AG10803 (cell line): ENCODE measurements at regions not wholly inside any gene's neighbourhood (a gene's known extent, or its start where the extent isn't known, plus 50 kb on each side); places are given as distances from the start of the nearest gene placed in this dataset.
A peak's percentile ranks its signal among the peaks of the same experiment; 100 is the strongest.
"Not testable (repeated sequence)": the region's sequence is repeated elsewhere in the genome, so short reads cannot be mapped to it uniquely, and the experiment has no call there.

Experiments used
- DNase-seq: peaks from one replicate; pipeline ENCODE4 v3.0.0; 2010; ENCODE audit warnings: low read depth
- H3K4me3 ChIP-seq: 2 replicates; pipeline ENCODE4 v1.5.1; 2011; ENCODE audit warnings: mild to moderate bottlenecking, low read length, control low read depth
- CTCF ChIP-seq: conservative IDR thresholded peaks from 2 replicates; pipeline ENCODE4 v1.5.1; 2011; ENCODE audit warnings: mild to moderate bottlenecking, low read length, control low read depth, inconsistent platforms

- H3K4me3 ChIP-seq: no peak overlapping the region
- TF ChIP-seq CTCF: peak; percentile 64
- DNase-seq: peak; percentile 61
Observed at GRCh38 chr3:155995525-155996370, 124.6 kb upstream of the KCNAB1 start.

GRCh38 chr3:155996882-155997281 lies 123.5 kb upstream of the KCNAB1 start:
- no peak overlapping the region for H3K4me3 ChIP-seq
- TF ChIP-seq CTCF: no peak
- no peak for DNase-seq

GRCh38 chr3:155998173-155998572 lies 122.2 kb upstream of the KCNAB1 start:
- DNase-seq, H3K4me3 ChIP-seq: not testable (repeated sequence)

- TF ChIP-seq CTCF: no peak
- no peak for DNase-seq
- H3K4me3 ChIP-seq: no peak overlapping the region
Observed at GRCh38 chr3:156005736-156006135, 114.6 kb upstream of the KCNAB1 start.

- peak; percentile 1 for DNase-seq
- no peak overlapping the region for H3K4me3 ChIP-seq
- peak; percentile 39 for TF ChIP-seq CTCF
Observed at GRCh38 chr3:156010829-156011228, 109.5 kb upstream of the KCNAB1 start.

GRCh38 chr3:156014489-156014888 lies 105.9 kb upstream of the KCNAB1 start:
- no peak for TF ChIP-seq CTCF
- H3K4me3 ChIP-seq: no peak overlapping the region
- DNase-seq: no peak

GRCh38 chr3:156016902-156017301 lies 103.5 kb upstream of the KCNAB1 start:
- no peak for DNase-seq
- no peak for TF ChIP-seq CTCF
- H3K4me3 ChIP-seq: no peak overlapping the region
